ENCODE measurements at regions not wholly inside any gene's neighbourhood (a gene's known extent, or its start where the extent isn't known, plus 50 kb on each side); places are given as distances from the start of the nearest gene placed in this dataset.
"Not testable (repeated sequence)": the region's sequence is repeated elsewhere in the genome, so short reads cannot be mapped to it uniquely, and the experiment has no call there.

DNA sequence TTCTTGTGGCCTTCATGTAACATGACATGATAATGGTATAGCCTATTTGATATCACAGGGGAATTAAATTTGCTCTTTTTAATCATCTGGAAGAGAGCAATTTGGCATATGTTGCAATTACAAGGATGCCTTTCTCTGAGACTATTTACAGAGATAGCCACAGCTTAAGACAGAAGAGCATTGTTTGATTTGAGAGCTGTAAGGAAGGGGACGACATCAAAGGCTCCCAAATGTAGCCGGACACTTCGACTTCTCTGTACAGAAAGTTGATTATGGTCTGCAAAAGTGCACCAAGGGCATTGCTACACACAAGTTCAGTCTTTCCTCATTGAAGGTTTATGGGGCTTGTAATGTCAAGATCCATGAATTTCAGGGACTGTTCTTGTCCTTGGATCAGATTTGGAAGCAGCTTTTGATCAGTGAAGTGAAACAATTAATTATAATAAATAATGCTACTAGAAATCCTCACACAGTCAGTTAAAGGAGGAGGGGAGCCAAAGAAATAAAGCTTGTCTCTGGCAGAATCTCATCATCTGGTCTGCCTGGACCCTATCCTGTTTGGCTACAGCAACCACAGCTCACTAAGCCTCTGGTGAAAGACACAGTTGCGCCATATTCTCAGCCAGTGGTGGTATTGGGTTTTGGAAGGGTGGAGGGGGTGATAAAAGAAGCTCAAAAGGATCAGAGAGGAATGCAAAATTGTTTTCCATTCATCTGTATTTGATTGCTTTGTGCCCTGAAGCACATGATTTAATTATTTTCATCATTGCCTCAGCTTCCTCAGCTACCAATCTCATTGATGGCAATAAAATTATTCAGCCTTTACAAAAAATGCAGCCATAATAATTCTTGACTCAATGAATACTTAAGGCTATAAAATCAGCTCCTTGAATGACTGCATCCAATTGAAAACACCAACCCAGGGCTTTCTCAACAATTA, 654.3 kb upstream of the LCORL start:
- no peak for DNase-seq (ENCODE audit: low read depth in 2 of 2)

DNA sequence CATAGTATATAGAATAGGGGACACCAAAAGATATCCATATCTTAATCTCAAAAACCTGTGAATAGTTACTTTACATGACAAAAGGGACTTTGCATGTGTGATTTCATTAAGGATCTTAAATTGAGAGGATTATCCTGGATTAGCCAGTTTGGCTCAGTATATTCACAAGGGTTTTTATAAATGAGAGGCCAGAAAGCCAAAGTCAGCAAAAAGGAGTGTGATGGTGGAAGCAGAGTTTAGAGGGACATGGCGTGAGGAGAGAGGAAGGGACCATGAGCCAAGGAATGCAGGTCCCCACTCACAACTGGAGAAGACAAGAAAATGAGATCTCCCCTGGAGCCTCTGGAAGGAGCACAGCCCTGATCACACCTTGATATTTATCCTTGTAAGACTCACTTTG, 648.5 kb upstream of the LCORL start:
- DNase-seq (ENCODE audit: low read depth in 2 of 2), result no peak

DNA sequence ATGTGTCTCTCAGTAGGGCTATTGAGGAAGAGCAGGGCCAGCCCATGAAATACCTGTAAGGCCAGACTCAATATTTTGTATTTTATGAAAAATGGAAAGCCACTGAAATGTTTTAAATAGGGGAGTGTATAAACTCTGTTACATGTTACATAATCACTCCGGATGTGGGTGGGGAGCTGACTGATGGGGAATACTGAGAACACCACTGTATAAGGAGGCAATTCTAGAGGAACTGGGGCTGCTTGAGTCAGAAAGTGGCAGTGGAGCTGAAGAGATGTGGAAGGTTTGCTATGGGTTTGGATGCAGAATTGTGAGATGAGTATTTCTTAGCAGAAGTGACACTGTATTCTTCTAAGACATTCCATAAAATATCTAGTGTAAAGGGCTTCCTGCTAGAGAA, 647.8 kb upstream of the LCORL start:
- no peak for DNase-seq (ENCODE audit: low read depth in 2 of 2)

DNA sequence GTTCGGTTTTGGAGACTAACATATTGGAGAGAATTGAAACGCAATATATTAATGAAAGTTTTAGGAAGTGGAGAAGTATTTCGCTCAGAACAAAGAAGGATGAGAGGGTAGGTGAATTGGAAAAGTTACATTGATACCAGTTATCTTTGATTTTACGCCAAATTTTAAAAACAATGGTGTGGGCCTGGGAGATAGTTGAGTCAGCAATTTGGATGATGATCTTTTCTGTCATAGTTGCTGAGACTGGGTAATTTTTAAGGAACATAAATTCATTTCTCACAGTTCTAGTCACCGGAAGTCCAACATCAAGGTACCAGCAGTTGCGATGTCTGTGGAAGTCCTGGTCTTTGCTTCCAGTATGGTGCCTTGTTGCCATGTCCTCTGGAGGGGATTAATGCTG, 644.8 kb upstream of the LCORL start:
- DNase-seq (ENCODE audit: low read depth in 2 of 2), result no peak

DNA sequence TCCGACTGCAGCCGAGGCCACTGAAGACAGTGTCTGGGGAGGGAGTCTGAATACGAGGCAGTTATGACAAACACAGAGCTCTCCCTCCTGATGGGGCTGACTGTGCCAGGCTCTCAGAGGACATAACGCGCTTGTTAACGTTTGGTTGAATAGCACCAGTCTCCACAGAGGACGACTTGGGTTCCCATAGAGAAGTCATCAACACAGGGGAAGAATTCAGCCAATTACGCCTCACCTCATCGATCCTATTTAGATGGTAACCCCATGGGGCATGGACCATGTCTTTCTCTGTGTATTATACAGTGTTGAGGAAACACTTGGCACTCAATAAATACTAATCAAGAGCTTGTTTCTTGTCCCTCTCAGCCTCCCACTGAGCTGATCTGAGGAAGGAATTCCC, 642.6 kb upstream of the LCORL start:
- no peak for DNase-seq (ENCODE audit: low read depth in 2 of 2)

DNA sequence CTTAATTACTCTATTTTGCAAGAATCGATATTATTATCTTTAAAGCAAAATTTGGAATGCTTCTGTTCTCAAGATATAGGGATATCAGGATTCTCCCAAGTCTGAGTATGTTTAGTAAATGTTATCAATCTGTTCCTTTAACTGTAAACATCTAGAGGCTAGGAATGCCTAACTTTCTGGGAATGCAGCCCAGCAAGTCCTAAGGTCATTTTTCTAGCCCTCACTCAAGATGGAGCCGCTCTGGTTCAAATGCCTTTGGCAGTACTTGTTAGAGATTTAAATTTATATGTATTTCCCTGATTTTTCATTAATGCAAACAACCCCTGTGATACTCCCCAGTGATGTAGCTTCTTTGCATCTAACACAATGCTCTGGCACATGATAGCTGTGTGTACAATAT, 623.8 kb upstream of the LCORL start:
- DNase-seq (ENCODE audit: low read depth in 2 of 2), result no peak

DNA sequence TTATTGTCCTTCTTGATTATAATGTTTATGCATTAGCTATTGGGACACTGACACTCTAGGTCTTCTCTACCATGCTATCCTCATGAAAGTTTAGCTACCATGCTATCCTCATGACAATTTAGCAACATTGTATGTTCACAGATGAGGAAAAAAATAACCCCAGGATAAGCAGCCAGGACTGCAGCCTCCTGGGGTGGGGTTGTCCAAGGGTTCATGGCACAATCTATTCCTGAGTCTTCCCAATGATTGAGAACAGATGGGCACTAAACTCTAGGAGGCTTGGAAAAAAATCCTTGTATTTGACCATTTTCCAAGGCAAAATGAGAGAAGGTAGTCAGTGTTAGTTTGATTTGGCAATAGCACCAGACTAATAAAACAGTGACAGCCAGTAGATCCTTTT, 619.8 kb upstream of the LCORL start:
- no peak for DNase-seq (ENCODE audit: low read depth in 2 of 2)

DNA sequence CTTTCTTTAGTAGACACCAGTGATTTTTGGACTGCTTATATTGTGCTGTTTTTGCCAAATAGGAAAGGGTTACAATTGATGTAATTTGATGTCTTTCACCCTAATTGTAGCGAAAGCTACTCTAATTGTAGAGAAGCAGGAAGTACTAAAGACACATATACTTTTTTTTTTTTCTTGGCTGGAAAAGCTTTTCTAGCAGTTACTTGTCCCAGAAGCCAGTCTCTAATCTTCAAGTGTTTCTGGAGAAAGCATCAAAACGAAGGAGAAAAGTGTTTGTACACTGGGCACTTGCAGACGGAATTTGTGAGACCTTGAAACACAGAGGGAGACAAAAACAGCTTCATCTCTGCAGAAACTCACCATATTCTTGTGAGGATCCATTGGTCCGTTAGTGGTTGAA, 616.5 kb upstream of the LCORL start:
- DNase-seq (ENCODE audit: low read depth in 2 of 2), result no peak

DNA sequence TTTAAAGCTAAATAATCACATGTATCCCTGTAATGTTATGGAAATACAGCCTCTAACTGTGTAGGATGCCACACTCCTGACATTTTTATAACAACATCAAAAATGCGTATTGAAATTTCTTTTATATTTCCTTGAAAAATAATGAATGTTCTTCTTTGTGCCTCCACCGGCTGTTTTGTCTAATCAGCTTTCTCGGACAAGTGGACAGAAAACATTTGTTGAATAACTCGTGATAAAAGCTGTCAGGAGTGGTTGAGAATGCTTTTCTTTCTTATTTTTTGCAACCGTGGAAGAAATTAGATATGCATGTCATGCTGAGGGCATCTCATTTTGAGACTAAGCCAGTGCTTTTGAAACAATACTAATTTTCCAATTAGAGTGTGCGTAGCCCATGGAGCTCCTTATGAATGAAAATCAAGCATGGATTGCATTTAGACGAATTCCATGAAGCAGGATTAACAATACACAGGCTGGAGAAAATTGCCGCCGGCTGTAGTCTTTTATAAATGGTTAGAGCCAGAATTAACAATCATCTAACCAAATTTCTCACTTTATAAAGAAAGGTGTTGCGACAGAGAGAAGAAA, 614.5 kb upstream of the LCORL start:
- DNase-seq (ENCODE audit: low read depth in 2 of 2), result no peak

DNA sequence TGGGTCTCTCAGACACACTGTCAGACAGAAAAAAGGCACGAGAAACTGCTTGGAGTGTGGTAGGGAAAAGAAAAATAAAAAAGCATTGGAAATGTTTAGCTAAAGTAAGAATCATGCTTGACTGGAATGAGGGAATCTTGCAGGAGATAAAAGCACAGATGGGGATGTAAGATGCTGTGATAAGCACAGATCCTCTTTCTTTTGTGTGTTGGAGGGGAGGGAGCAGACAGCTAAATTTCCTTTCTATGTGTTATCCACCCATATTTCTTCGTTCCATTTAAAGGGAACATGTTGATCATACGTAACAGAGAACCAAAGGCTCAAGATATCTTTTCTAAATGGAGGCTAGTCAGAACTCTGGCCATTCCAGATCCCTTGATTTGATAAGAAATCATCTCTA, 614.0 kb upstream of the LCORL start:
- no peak for DNase-seq (ENCODE audit: low read depth in 2 of 2)

DNA sequence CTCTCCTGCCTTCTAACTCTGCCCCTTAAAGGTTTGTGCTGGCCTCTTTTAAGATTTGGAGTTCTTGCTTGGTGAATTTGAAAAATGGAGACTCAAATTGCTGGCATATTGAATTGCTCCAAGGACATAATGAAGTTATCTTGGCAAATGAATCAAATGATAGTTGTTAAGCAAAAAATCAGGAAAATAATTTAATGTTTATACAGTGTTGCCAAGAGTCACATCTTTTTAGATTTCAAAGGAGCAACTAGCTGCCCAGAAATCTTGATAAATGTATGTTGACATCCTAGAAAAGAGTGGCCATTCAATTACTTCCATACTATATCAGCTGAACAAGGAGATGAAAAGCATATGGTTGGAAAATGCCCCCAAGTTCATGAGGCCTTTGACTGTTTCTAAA, 610.0 kb upstream of the LCORL start:
- no peak for DNase-seq (ENCODE audit: low read depth in 2 of 2)

DNA sequence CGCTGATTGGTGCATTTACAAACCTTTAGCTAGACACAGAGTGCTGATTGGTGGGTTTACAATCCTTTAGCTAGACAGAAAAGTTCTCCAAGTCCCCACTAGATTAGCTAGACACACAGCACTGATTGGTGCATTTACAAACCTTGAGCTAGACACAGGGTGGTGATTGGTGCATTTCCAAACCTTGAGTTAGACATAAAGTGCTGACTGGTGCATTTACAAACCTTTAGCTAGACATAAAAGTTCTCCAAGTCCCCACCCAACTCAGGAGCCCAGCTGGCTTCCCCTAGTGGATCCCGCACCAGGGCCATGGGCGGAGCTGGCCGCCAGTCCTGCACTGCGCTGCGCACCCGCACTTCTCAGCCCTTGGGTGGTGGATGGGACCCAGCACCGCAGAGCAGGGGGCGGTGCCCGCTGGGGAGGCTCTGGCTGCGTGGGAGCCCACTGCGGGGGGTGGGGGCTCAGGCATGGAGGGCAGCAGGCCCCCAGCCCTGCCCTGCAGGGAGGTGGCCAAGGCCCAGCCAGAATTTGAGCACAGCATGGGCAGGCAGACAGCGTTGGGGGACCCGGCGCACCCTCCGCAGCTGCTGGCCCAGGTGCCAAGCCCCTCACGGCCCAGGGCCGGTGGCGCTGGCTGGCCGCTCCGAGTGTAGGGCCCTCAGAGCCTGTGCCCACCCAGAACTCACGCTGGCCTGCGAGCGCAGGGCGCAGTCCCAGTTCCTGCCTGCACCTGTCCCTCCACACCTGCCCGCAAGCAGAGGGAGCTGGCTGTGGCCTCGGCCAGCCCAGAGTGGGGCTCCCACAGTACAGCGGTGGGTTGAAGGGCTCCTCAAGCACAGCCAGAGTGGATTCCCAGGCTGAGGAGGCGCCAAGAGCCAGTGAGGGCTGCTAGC, 608.9 kb upstream of the LCORL start:
- DNase-seq (ENCODE audit: low read depth in 2 of 2), result no peak

DNA sequence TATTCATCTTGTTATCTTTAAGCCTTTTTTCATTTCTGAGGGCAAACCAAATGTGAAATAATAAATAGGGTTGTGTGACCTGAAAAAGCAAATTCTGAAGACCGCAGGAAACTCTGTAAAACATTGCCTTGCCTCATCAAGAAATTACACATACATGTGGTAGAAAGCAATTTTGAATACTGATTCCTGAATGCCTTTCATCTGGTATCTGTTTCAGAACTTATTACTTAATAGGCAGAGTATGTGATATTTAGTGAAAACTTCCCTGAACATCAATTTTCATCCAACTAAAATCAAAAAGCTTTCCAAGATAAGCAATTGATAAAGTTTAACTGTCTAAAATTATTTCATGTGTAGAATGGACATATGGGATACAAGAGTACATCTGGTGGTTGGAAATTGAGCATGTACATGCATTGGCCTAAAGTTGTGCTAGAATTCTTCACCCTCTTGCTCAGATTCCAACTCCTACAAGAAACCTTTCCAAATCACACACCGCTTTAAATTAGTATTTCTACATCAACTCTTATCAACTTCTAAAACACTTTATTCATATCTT, 606.0 kb upstream of the LCORL start:
- no peak for DNase-seq (ENCODE audit: low read depth in 2 of 2)

DNA sequence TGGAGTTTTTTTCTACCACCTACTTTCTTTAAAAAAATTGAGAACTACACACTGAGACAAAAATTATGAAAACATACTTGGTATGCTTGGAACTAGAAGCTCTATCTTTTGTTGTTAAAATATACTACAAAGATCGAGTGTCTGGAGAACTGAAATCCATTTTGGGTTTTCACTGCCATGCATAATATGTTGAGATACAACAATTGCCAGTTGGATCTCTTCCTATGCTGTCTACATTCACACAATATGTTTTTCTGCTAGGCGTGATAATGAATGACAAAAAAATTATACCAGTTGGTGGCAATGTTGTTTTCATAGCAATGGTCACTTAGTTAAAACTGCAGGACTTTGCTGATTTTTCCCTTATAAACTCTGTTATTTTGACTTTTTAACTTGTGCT, 605.4 kb upstream of the LCORL start:
- no peak for DNase-seq (ENCODE audit: low read depth in 2 of 2)

DNA sequence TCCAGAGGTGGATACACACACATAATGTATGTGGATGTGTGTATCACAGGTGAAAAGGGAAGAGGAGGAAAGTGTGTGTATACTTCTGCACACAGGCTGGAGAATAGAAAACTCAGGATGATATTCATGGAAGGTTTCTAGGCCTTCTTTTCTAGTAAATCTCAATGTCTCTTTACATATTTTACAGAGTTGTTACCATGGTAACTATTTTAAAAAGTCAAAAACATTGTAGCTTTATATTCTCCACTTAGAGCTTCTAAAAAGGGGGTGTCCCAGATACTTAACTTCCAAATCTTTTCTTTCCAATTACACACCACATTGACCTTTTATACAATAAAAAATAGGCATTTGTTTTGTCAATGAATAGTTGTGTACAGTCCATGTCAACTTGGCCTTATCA, 604.8 kb upstream of the LCORL start:
- no peak for DNase-seq (ENCODE audit: low read depth in 2 of 2)

DNA sequence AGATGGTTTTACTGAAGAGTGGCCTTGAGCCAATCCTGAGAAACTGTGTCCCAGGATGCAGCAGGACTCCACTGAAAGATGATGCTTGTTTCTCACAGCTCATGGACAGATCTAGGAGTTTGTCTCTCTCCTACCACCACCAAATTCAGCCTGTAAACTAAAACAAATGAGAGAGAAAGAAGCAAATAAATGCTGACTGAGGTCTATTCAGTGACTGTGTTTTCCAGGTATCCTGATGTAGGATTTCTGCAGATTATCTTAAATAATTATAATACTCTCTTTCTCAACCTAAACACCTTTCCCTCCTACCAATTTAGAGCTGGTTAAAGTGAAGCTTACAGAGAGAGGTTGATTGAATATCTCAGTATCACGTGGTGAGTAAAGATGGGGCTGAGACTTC, 599.6 kb upstream of the LCORL start:
- no peak for DNase-seq (ENCODE audit: low read depth in 2 of 2)

DNA sequence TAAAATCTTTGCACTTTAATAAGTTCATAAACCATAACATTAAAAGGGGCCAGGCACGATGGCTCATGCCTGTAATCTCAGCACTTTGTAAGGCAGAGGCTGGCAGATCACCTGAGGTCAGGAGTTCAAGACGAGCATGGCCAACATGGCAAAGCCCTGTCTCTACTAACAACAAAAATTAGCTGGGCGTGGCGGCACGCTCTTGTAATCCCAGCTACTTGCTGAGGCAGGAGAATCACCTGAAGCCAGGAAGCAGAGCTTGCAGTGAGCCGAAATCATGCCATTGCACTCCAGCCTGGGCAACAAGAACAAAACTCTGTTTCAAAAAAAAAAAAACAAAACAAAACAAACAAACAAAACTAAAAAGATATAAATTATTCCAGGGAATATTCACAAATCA, 595.2 kb upstream of the LCORL start:
- no peak for DNase-seq (ENCODE audit: low read depth in 2 of 2)

DNA sequence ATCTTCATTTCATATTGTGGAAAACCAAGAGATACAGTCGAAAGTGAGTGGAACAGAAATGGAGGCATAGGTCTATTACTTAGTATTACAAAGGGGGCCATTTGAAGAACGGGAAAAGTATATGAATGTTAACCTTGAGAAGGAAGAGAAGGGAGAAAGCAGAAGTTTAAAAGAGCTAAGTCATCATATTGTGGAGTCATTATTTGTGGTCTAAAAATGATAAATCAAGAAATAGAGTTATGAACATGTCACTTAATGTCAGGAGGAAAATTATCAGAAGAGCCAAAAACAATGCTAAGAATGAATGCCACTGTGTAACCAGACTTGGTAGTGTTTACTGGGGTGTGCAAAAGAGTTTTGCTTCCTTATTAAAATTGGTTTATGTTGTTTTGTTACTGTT, 589.5 kb upstream of the LCORL start:
- no peak for DNase-seq (ENCODE audit: low read depth in 2 of 2)

DNA sequence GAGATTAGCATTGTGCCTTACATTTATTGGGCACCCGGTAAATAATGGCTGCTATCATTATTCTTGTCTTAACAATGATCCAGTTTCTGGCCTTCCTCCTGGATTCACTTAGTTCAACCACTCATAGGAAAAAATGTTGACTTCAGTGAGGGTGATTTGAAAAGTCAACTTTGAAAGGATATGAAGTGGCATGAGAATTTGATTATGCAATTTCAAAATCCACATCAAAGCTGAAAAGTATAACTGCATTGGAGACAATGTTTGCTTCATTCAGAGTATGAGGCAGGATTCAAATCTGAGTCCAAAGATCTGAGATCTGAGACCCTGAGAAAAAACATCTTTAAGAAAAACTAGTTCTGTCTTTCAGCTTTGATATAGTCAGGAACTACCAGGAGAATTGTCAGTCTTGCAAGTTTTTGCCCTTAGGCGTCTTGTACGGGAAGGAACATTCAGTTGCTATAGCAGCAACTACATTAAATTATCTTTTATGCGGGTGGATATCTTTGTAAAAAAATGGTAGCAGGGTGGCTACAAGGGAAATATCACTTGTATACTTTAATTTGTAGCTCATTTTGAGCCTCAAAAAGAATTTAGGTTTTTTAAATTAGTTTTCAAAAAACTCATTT, 587.5 kb upstream of the LCORL start:
- DNase-seq (ENCODE audit: low read depth in 2 of 2), result no peak

DNA sequence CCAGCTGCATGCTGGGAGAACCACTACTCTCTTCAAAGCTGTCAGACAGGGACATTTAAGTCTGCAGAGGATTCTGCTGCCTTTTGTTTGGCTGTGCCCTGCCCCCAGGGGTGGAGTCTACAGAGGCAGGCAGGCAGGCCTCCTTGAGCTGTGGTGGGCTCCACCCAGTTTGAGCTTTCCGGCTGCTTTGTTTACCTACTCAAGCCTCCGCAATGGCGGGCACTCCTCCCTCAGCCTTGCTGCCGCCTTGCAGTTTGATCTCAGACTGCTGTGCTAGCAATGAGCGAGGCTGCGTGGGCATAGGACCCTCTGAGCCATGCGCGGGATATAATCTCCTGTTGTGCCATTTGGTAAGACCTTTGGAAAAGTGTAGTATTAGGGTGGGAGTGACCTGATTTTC, 581.1 kb upstream of the LCORL start:
- not testable (repeated sequence) for DNase-seq (ENCODE audit: low read depth in 2 of 2)

DNA sequence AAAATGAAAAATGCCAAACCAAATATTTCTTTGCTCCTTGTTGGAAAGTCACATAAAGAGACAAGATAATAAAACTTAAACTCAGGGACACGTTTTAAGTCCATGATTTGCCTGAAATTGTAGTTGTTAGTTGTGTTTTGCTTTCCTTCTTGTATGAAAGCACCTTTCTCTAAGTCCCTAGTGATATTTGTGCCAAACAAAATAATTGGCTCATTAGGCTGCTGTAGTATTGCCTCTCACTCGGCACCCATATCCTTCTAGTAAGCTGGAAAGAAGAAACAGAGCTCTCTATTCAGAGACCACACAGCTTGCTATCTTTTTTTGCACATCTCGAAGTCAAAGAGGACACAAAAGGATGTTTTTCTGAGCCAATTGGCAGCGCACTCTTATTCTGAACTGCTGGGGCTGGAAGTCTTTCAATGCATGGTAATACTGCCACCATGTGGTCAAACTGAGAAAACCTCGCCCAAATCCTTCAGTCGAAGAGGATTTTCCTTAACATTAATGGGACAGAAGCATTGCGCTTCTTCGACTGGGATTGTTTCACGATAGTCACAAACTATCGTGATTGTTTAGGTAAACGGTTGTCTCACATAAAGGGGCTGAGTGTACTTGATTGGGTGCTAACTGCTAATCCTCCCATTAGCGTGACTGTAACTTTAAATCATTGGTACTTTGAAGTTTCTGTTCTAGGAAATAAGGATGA, 571.9 kb upstream of the LCORL start:
- peak; percentile 36 to 42 for DNase-seq (ENCODE audit: low read depth in 2 of 2)
